ENCODE measurements at regions not wholly inside any gene's neighbourhood (a gene's known extent, or its start where the extent isn't known, plus 50 kb on each side); places are given as distances from the start of the nearest gene placed in this dataset.

DNA sequence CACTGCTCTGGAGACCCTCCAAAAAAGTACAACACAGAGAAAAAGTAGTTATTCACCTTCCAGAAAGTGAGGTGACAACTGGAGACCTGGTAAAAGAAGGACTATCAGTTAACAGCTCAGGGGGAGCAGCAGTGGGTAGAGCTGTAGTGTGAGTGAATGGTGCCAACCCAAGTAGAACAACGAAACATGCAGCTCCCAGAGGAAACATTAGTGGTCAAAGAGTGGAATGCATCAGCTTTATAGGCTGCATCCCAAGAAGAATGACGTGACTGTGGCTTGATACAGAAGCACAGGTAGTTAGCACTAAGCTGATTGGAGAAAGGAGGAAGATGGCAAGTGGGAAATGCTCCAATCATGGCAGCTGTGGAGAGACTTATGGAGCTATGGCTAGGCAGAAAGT, 275.7 kb upstream of the CAMK1G start:
- peaks cover 40% of the 10 kb centered on the region for H3K27me3 Mint-ChIP-seq (ENCODE audit: low read depth)
- H3K9me3 Mint-ChIP-seq (ENCODE audit: low read depth): no peaks in the 10 kb centered on the region
- no peak for TF ChIP-seq CTCF (IDR thresholded peaks at IDR 0.05)
- no peaks in the 10 kb centered on the region for H3K4me1 Mint-ChIP-seq (ENCODE audit: low read depth)
- no peak overlapping the region for H3K27ac Mint-ChIP-seq (ENCODE audit: unreplicated experiment)
- H3K4me3 Mint-ChIP-seq (ENCODE audit: unreplicated experiment): no peak overlapping the region
- no peaks in the 10 kb centered on the region for H3K36me3 Mint-ChIP-seq (ENCODE audit: low read depth)
- DNase-seq (ENCODE audit: low spot score): no peak

DNA sequence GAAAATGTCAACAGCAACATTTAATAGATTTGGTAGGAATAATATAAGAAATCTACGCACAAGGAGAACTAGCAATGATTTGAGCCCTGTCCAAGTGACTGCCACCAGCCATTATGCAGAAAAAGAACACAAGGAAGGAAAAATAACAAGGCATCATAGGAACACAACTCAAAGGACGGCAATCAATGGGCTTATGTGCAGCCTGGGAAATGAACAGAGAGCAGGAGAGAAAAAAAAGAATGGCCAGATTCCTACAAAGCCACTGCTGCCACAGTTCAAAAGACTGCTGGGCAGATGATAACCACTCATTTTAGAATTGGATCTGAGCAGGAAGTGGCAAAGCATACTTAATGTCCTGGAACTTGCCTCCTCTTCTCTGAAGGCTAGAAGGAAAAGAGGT, 274.3 kb upstream of the CAMK1G start:
- no peak for TF ChIP-seq CTCF (IDR thresholded peaks at IDR 0.05)
- Mint-ChIP-seq H3K4me3 (ENCODE audit: unreplicated experiment) (no peak overlapping the region), H3K36me3 (ENCODE audit: low read depth) (no peaks in the 10 kb centered on the region), H3K27ac (ENCODE audit: unreplicated experiment) (no peak overlapping the region), H3K9me3 (ENCODE audit: low read depth) (no peaks in the 10 kb centered on the region), H3K4me1 (ENCODE audit: low read depth) (no peaks in the 10 kb centered on the region), H3K27me3 (ENCODE audit: low read depth) (peaks cover 37% of the 10 kb centered on the region)
- DNase-seq (ENCODE audit: low spot score): no peak

GRCh38 chr1:209311770-209312169, 271.7 kb upstream of the CAMK1G start:
- no peak overlapping the region for H3K27ac Mint-ChIP-seq (ENCODE audit: unreplicated experiment)
- TF ChIP-seq CTCF (IDR thresholded peaks at IDR 0.05): no peak

DNA sequence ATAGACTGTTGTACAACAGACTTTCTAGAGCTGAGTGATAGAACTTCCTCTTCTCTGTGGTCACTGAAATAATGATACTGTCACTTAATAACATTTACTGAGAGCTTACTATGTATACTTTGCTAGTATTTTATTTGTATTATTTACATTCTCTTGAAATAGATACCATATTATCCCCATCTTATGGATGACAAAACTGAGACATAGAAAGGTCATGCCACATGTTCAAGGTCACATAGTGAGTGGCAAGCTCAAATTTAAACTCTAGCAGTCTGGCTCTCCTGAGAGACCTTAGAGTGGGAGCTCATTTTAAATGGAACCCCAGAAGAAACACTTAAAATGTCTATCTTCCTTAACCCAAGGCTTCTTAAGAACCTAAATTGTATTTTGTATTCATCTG, 266.6 kb upstream of the CAMK1G start:
- DNase-seq (ENCODE audit: low spot score): no peak
- Mint-ChIP-seq H3K36me3 (ENCODE audit: low read depth) (no peaks in the 10 kb centered on the region), H3K27ac (ENCODE audit: unreplicated experiment) (no peak overlapping the region), H3K9me3 (ENCODE audit: low read depth) (peaks cover 6% of the 10 kb centered on the region), H3K27me3 (ENCODE audit: low read depth) (peaks cover 19% of the 10 kb centered on the region), H3K4me1 (ENCODE audit: low read depth) (no peaks in the 10 kb centered on the region), H3K4me3 (ENCODE audit: unreplicated experiment) (no peak overlapping the region)
- TF ChIP-seq CTCF (IDR thresholded peaks at IDR 0.05): no peak

More at GRCh38 chr1:209311770-209312169, 271.7 kb upstream of the CAMK1G start:
- DNase-seq (ENCODE audit: low spot score): no peak
- Mint-ChIP-seq H3K4me1 (ENCODE audit: low read depth) (no peaks in the 10 kb centered on the region), H3K9me3 (ENCODE audit: low read depth) (no peaks in the 10 kb centered on the region), H3K4me3 (ENCODE audit: unreplicated experiment) (no peak overlapping the region), H3K36me3 (ENCODE audit: low read depth) (no peaks in the 10 kb centered on the region), H3K27me3 (ENCODE audit: low read depth) (peaks cover 28% of the 10 kb centered on the region)

- H3K9me3 Mint-ChIP-seq (ENCODE audit: low read depth): peaks cover 6% of the 10 kb centered on the region
- no peak overlapping the region for H3K27ac Mint-ChIP-seq (ENCODE audit: unreplicated experiment)
- DNase-seq (ENCODE audit: low spot score): no peak
- peaks cover 16% of the 10 kb centered on the region for H3K27me3 Mint-ChIP-seq (ENCODE audit: low read depth)
- no peak for TF ChIP-seq CTCF (IDR thresholded peaks at IDR 0.05)
- H3K36me3 Mint-ChIP-seq (ENCODE audit: low read depth): no peaks in the 10 kb centered on the region
- H3K4me3 Mint-ChIP-seq (ENCODE audit: unreplicated experiment): no peak overlapping the region
- H3K4me1 Mint-ChIP-seq (ENCODE audit: low read depth): no peaks in the 10 kb centered on the region
These were observed 265.1 kb upstream of the CAMK1G start for GRCh38 chr1:209318181-209319056.
